Activated CD8-positive, alpha-beta T cell treated with anti-CD3 and anti-CD28 coated beads for 36 hours (primary cell): ENCODE measurements at regions not wholly inside any gene's neighbourhood (a gene's known extent, or its start where the extent isn't known, plus 50 kb on each side); places are given as distances from the start of the nearest gene placed in this dataset.

Experiments
- ATAC-seq: fragments of 200-7000 bp; cut with Tn5 transposase; one replicate; pipeline ENCODE4 v1.10.0; 2021; ENCODE audit warnings: mild to moderate bottlenecking, moderate library complexity
- CTCF ChIA-PET: fragments of 350-600 bp; sonication (Branson Sonifier 250); formaldehyde crosslinking; loops from one replicate; lab custom pipeline; 2021; ENCODE audit warnings: antibody characterized with exemption; lab: Charles Lee
- POLR2A ChIA-PET: fragments of 350-600 bp; sonication (Branson Sonifier 250); formaldehyde crosslinking; loops from one replicate; lab custom pipeline; 2021; ENCODE audit warnings: antibody characterized with exemption; lab: Charles Lee
- DNase-seq: peaks from one replicate; pipeline ENCODE4 v3.0.0-alpha.2; 2020
- H3K27ac Mint-ChIP-seq: one replicate; pipeline ENCODE4 v1.8.0; 2021; ENCODE audit warnings: mild to moderate bottlenecking, mixed read lengths
- H3K27me3 Mint-ChIP-seq: one replicate; pipeline ENCODE4 v1.8.0; 2021; ENCODE audit warnings: mixed read lengths
- H3K36me3 Mint-ChIP-seq: one replicate; pipeline ENCODE4 v1.8.0; 2021; ENCODE audit warnings: low read depth, mixed read lengths
- H3K4me1 Mint-ChIP-seq: one replicate; pipeline ENCODE4 v1.8.0; 2021; ENCODE audit warnings: low read depth, mixed read lengths
- H3K4me3 Mint-ChIP-seq: one replicate; pipeline ENCODE4 v1.8.0; 2021; ENCODE audit warnings: mild to moderate bottlenecking, moderate library complexity, mixed read lengths
- H3K9me3 Mint-ChIP-seq: one replicate; pipeline ENCODE4 v1.8.0; 2021; ENCODE audit warnings: mixed read lengths
- CTCF ChIP-seq: fragments of 200-600 bp; IDR thresholded peaks from one replicate; pipeline ENCODE4 v1.8.0; 2022; ENCODE audit warnings: antibody characterized with exemption, mild to moderate bottlenecking
- intact Hi-C: fragments of 100-400 bp; cut with micrococcal nuclease; formaldehyde crosslinking; loops from one replicate; pipeline ENCODE4 v1.10.0; 2022

GRCh38 chr10:42980553-42981357 is 96.1 kb upstream of the RET start:
- DNase-seq, result no peak
- TF ChIP-seq CTCF, result no peak
- intact Hi-C loops, result no loop called here
- CTCF ChIA-PET, result no interaction called here
- Mint-ChIP-seq H3K4me3 (no peak overlapping the region), H3K4me1 (no peaks in the 10 kb centered on the region), H3K27ac (no peak overlapping the region), H3K27me3 (no peaks in the 10 kb centered on the region), H3K9me3 (no peaks in the 10 kb centered on the region), H3K36me3 (no peaks in the 10 kb centered on the region)
- no peak for ATAC-seq
- POLR2A ChIA-PET, result no interaction called here

GRCh38 chr10:42981358-42982236 is 95.3 kb upstream of the RET start:
- Mint-ChIP-seq H3K36me3 (no peaks in the 10 kb centered on the region), H3K4me3 (no peak overlapping the region), H3K27ac (no peak overlapping the region), H3K4me1 (no peaks in the 10 kb centered on the region), H3K27me3 (no peaks in the 10 kb centered on the region), H3K9me3 (no peaks in the 10 kb centered on the region)
- ATAC-seq (no peak), DNase-seq (no peak)
- CTCF ChIA-PET, result no interaction called here
- intact Hi-C loops, result no loop called here
- POLR2A ChIA-PET, result no interaction called here
- TF ChIP-seq CTCF, result no peak

- no peak overlapping the region for H3K4me3 Mint-ChIP-seq
- ATAC-seq, result no peak
- H3K36me3 Mint-ChIP-seq, result no peaks in the 10 kb centered on the region
- H3K9me3 Mint-ChIP-seq, result no peaks in the 10 kb centered on the region
- H3K27ac Mint-ChIP-seq, result no peak overlapping the region
- no peak for DNase-seq
- intact Hi-C loops, result no loop called here
- peaks cover 3% of the 10 kb centered on the region for H3K4me1 Mint-ChIP-seq
- POLR2A ChIA-PET, result no interaction called here
- no peaks in the 10 kb centered on the region for H3K27me3 Mint-ChIP-seq
- TF ChIP-seq CTCF, result no peak
- CTCF ChIA-PET, result no interaction called here
These were observed 93.9 kb upstream of the RET start for GRCh38 chr10:42982891-42983506.

- no peaks in the 10 kb centered on the region for H3K9me3 Mint-ChIP-seq
- intact Hi-C loops, result no loop called here
- POLR2A ChIA-PET, result no interaction called here
- no peak overlapping the region for H3K27ac Mint-ChIP-seq
- H3K27me3 Mint-ChIP-seq, result no peaks in the 10 kb centered on the region
- CTCF ChIA-PET, result no interaction called here
- H3K4me3 Mint-ChIP-seq, result no peak overlapping the region
- DNase-seq, result no peak
- TF ChIP-seq CTCF, result no peak
- H3K36me3 Mint-ChIP-seq, result no peaks in the 10 kb centered on the region
- peaks cover 4% of the 10 kb centered on the region for H3K4me1 Mint-ChIP-seq
- no peak for ATAC-seq
These were observed 93.3 kb upstream of the RET start for GRCh38 chr10:42983591-42983990.
